Endothelial cell of umbilical vein (primary cell): ENCODE measurements at regions not wholly inside any gene's neighbourhood (a gene's known extent, or its start where the extent isn't known, plus 50 kb on each side); places are given as distances from the start of the nearest gene placed in this dataset.

Experiments
- BruUV-seq: library from RNA; stranded (reverse); fragments of 400-500 nt; replicated peaks from 2 replicates; lab custom pipeline; 2021; lab: Mats Ljungman, UMichigan
- CTCF ChIA-PET: fragments of 300-600, 350-600 bp; sonication (Branson Sonifier 250); formaldehyde crosslinking; loops from one replicate; lab custom pipeline; 2021; ENCODE audit warnings: antibody characterized with exemption, inconsistent platforms; lab: Charles Lee
- POLR2A ChIA-PET: fragments of 300-600, 350-600 bp; sonication (Branson Sonifier 250); formaldehyde crosslinking; loops from one replicate; lab custom pipeline; 2021; ENCODE audit warnings: antibody characterized with exemption, inconsistent platforms; lab: Charles Lee
- DNase-seq: peaks from one replicate; pipeline ENCODE4 v3.0.0-alpha.2; 2011; ENCODE audit warnings: low read depth, low spot score
- FAIRE-seq: peaks from 2 replicates; lab custom pipeline; 2011; peaks lifted over from hg19 to GRCh38; lab: Jason Lieb, UNC
- H2AFZ ChIP-seq: 2 replicates; pipeline ENCODE4 v1.6.0; 2012; ENCODE audit warnings: low read depth, low read length, control low read depth, inconsistent platforms
- H3K27ac ChIP-seq: 2 replicates; pipeline ENCODE4 v1.5.1; 2011; ENCODE audit warnings: low read depth, mild to moderate bottlenecking, control low read depth, low read length, moderate library complexity; ENCODE audit not compliant: insufficient read depth
- H3K27me3 ChIP-seq, 2 experiments: 2 replicates each; pipeline versions ENCODE4 v1.6.0 to v1.6.1; 2011; ENCODE audit warnings: low read length in 2 of 2, mixed read lengths in 1 of 2; ENCODE audit not compliant: control insufficient read depth in 2 of 2, insufficient read depth in 2 of 2
- H3K36me3 ChIP-seq, 2 experiments: 2 replicates in 1 of 2; 3 replicates in 1 of 2; pipeline ENCODE4 v1.5.1; 2011; ENCODE audit warnings: low read length in 2 of 2, mild to moderate bottlenecking in 1 of 2, moderate library complexity in 1 of 2; ENCODE audit not compliant: control insufficient read depth in 2 of 2, insufficient read depth in 2 of 2; ENCODE audit errors: extremely low read depth in 1 of 2
- H3K4me1 ChIP-seq: 3 replicates; pipeline ENCODE4 v1.5.1; 2011; ENCODE audit warnings: mild to moderate bottlenecking, low read length; ENCODE audit not compliant: control insufficient read depth, insufficient read depth; ENCODE audit errors: extremely low read depth
- H3K4me2 ChIP-seq: 2 replicates; pipeline ENCODE4 v1.6.1; 2011; ENCODE audit warnings: low read length, control low read depth, mixed read lengths; ENCODE audit not compliant: insufficient read depth
- H3K4me3 ChIP-seq, 3 experiments: fragments of 200-600 bp in 1 of 3; sonication (generic), shearing (Covaris generic) in 1 of 3; replicated peaks in 1 of 3; 2 replicates each; pipeline ENCODE4 v1.5.1; 2011 to 2016; ENCODE audit warnings: control low read depth in 3 of 3, low read length in 3 of 3, mild to moderate bottlenecking in 2 of 3, inconsistent platforms in 1 of 3, low read depth in 1 of 3, moderate library complexity in 1 of 3; ENCODE audit not compliant: insufficient read depth in 1 of 3
- H3K79me2 ChIP-seq: 2 replicates; pipeline ENCODE4 v1.6.0; 2012; ENCODE audit warnings: low read length, inconsistent platforms; ENCODE audit not compliant: control insufficient read depth, insufficient read depth
- H3K9ac ChIP-seq: replicated peaks from 2 replicates; pipeline ENCODE3; 2011; ENCODE audit warnings: low read length, control low read depth; ENCODE audit not compliant: insufficient read depth; ENCODE audit errors: extremely low read depth
- H3K9me1 ChIP-seq: replicated peaks from 3 replicates; pipeline ENCODE4 v1.6.0; 2011; ENCODE audit warnings: mild to moderate bottlenecking, low read length; ENCODE audit not compliant: control insufficient read depth, insufficient read depth; ENCODE audit errors: extremely low read depth
- H3K9me3 ChIP-seq: replicated peaks from 2 replicates; pipeline ENCODE4 v1.5.1; 2012; ENCODE audit warnings: low read length, inconsistent platforms; ENCODE audit not compliant: control insufficient read depth, insufficient read depth
- H4K20me1 ChIP-seq: replicated peaks from 2 replicates; pipeline ENCODE3; 2011; ENCODE audit warnings: mild to moderate bottlenecking, low read length; ENCODE audit not compliant: control insufficient read depth, insufficient read depth; ENCODE audit errors: extremely low read depth
- EZH2 ChIP-seq: IDR thresholded peaks from 2 replicates; pipeline ENCODE4 v1.6.1; 2012; ENCODE audit warnings: borderline replicate concordance, low read depth, mild to moderate bottlenecking, moderate library complexity, low read length, inconsistent platforms; ENCODE audit not compliant: severe bottlenecking
- FOS ChIP-seq: IDR thresholded peaks from 2 replicates; pipeline ENCODE4 v1.6.1; 2011; ENCODE audit warnings: mild to moderate bottlenecking, low read length, moderate library complexity, borderline replicate concordance; ENCODE audit not compliant: insufficient read depth
- GATA2 ChIP-seq: IDR thresholded peaks from 2 replicates; pipeline ENCODE4 v1.7.0; 2011; ENCODE audit warnings: low read depth, mild to moderate bottlenecking, moderate library complexity, mixed read lengths, low read length; ENCODE audit not compliant: insufficient read length, insufficient read depth
- JUN ChIP-seq: IDR thresholded peaks from 2 replicates; pipeline ENCODE4 v1.6.1; 2011; ENCODE audit warnings: borderline replicate concordance, low read depth; ENCODE audit not compliant: insufficient read length, insufficient read depth
- MYC ChIP-seq: IDR thresholded peaks from one replicate; pipeline ENCODE4 v1.6.1; 2011; ENCODE audit warnings: mild to moderate bottlenecking, low read depth, low read length
- POLR2A ChIP-seq: IDR thresholded peaks from 2 replicates; pipeline ENCODE4 v1.6.1; 2012; ENCODE audit warnings: low read depth, mild to moderate bottlenecking, control low read depth, low read length
- POLR2AphosphoS5 ChIP-seq: IDR thresholded peaks from 2 replicates; pipeline ENCODE4 v1.6.1; 2012; ENCODE audit warnings: low read depth, mild to moderate bottlenecking, control low read depth, low read length, moderate library complexity; ENCODE audit not compliant: insufficient read depth
- dilution Hi-C: fragments of 300-500 bp; cut with MboI; formaldehyde crosslinking; loops from one replicate; pipeline ENCODE4 v1.15.0; 2019; ENCODE audit warnings: low sequenced_read_pairs; ENCODE audit not compliant: extremely low pct_ligation_motif_present
- intact Hi-C: fragments of 100-400 bp; cut with micrococcal nuclease; formaldehyde crosslinking; loops from one replicate; pipeline ENCODE4 v1.10.0; 2022
- TF ChIP-seq, protein P1 (sequence below): IDR thresholded peaks from 2 replicates; pipeline ENCODE4 v1.6.1; 2011; ENCODE audit not compliant: insufficient read depth, insufficient read length
- TF ChIP-seq, protein P2 (sequence below), 2 donors: IDR thresholded peaks; 1 replicate in 1 of 2; 2 replicates in 1 of 2; pipeline ENCODE4 v1.5.1; 2011; ENCODE audit warnings: low read length in 2 of 2, mild to moderate bottlenecking in 2 of 2, moderate library complexity in 2 of 2, control low read depth in 1 of 2, inconsistent platforms in 1 of 2, low read depth in 1 of 2; ENCODE audit not compliant: insufficient read depth in 1 of 2; ENCODE audit errors: extremely low read depth in 1 of 2

DNA sequence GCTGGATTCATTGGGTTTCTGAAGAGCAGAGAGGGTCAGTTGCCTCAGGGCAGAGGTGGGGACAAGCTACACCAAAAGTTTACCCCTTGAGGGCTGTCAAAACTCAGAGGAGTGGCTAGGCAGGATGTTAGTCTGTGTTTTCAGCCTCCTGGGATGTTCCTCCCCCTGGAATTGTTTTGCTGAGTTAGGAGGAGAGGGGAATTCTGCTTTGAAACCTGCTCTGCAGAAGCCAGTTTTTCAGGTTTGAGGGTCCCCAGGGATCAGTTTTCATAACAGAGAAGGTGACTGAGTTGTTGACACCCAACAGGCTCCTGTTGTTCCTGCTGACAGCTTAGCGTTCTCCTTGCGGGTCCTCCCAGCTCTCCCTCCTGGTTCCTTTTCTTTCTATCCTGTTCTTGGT lies 121.9 kb upstream of the TMTC4 start:
- no peak for FAIRE-seq

More for the DNA sequence above, 121.9 kb upstream of the TMTC4 start:
- H2AFZ ChIP-seq: no peak overlapping the region
- H3K9me1 ChIP-seq: no peaks in the 10 kb centered on the region
- CTCF ChIA-PET: no interaction called here
- no peak for DNase-seq
- TF ChIP-seq, protein P1, sequence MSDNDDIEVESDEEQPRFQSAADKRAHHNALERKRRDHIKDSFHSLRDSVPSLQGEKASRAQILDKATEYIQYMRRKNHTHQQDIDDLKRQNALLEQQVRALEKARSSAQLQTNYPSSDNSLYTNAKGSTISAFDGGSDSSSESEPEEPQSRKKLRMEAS: no peak
- TF ChIP-seq MYC: no peak
- TF ChIP-seq, protein P2, sequence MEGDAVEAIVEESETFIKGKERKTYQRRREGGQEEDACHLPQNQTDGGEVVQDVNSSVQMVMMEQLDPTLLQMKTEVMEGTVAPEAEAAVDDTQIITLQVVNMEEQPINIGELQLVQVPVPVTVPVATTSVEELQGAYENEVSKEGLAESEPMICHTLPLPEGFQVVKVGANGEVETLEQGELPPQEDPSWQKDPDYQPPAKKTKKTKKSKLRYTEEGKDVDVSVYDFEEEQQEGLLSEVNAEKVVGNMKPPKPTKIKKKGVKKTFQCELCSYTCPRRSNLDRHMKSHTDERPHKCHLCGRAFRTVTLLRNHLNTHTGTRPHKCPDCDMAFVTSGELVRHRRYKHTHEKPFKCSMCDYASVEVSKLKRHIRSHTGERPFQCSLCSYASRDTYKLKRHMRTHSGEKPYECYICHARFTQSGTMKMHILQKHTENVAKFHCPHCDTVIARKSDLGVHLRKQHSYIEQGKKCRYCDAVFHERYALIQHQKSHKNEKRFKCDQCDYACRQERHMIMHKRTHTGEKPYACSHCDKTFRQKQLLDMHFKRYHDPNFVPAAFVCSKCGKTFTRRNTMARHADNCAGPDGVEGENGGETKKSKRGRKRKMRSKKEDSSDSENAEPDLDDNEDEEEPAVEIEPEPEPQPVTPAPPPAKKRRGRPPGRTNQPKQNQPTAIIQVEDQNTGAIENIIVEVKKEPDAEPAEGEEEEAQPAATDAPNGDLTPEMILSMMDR (IDR thresholded peaks at IDR 0.05; ENCODE audit: extremely low read depth in 1 of 2, insufficient read depth in 1 of 2, low read depth in 1 of 2, low read length in 2 of 2): no peak
- TF ChIP-seq FOS: no peak
- TF ChIP-seq GATA2: no peak
- no peak for TF ChIP-seq JUN
- no peak for TF ChIP-seq EZH2
- no peak for TF ChIP-seq POLR2A
- no peak for TF ChIP-seq POLR2AphosphoS5
- no peak overlapping the region for H3K9ac ChIP-seq
- H3K4me2 ChIP-seq: no peak overlapping the region
- H3K79me2 ChIP-seq: no peaks in the 10 kb centered on the region
- H3K4me3 ChIP-seq: no peak overlapping the region
- no peaks in the 10 kb centered on the region for H3K9me3 ChIP-seq
- dilution Hi-C loops (no loop called here), intact Hi-C loops (no loop called here)
- no peaks in the 10 kb centered on the region for H3K4me1 ChIP-seq
- no peaks in the 10 kb centered on the region for H4K20me1 ChIP-seq
- H3K36me3 ChIP-seq: no peaks in the 10 kb centered on the region
- no TSS peak for BruUV-seq
- POLR2A ChIA-PET: no interaction called here
- no peak overlapping the region for H3K27ac ChIP-seq
- no peaks in the 10 kb centered on the region for H3K27me3 ChIP-seq
